ENCODE measurements at regions not wholly inside any gene's neighbourhood (a gene's known extent, or its start where the extent isn't known, plus 50 kb on each side); places are given as distances from the start of the nearest gene placed in this dataset.

DNA sequence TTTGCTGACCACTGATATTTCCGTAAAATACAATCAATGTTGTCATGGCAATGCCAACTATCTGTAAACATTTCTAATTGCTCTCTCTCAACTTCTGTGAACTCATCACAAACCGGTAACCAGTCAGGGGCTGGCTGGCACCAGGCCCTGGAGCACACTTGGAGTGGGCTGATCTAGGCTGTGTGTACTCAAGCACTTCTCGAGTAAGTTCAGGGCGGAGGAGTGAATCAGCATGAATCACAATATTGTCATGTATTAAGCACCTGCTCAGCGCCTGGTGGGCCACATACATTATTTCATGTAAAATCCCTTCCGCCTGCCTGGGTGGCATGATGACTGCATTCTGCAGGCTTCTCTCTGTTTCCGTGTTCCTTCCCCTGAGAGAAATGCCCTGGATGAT is 212.4 kb downstream of the FOXD2 start:
- no peak for TF ChIP-seq GATA2 (IDR thresholded peaks at IDR 0.05; ENCODE audit: low read depth, low read length)
- TF ChIP-seq GATA3 (IDR thresholded peaks at IDR 0.05; ENCODE audit: low read depth, low read length): no peak

All from SH-SY5Y (cell line).